ENCODE measurements at regions not wholly inside any gene's neighbourhood (a gene's known extent, or its start where the extent isn't known, plus 50 kb on each side); places are given as distances from the start of the nearest gene placed in this dataset.

DNA sequence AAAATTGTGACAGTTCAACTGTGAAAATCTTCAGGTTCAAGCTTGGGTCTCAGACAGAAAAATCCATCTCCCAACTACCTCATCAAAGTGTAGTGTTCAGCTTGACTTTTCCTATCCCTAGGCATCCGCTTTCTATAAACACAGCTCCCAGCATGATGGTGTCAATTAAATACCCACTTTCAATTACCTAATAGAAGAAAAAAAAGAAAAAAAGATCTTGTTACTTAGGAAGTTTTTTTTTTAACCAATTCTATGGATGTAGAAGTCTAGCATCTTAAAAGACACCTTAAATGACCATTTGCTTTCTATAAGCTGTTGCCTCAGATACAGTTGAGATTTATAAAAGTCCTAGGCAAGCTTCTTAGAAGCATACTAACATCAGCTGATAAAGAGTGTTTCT, 244.1 kb upstream of the MTNR1B start:
- DNase-seq: no peak

- no peak for DNase-seq
Measured at GRCh38 chr11:92727123-92727522, 242.3 kb upstream of the MTNR1B start.

- DNase-seq: no peak
Measured at GRCh38 chr11:92727769-92728168, 241.7 kb upstream of the MTNR1B start.

DNA sequence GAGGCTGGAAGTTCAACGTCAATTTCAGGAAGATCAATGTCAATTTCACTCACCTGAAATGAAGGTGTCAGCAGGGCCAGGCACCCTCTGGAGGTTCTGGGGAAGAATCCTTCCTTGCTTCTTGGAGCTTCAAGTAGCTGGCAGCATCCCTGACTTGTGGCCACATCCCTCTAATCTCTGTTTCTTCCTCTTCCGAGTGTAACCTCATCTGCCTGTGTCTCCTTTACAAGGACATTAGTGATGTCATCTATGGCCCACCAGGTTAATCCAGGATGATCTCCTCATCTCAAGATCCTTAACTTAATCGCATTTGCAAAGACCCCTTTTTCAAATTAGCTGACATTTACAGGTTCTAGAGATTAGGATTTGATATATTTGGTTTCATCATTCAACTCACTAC, 240.8 kb upstream of the MTNR1B start:
- no peak for DNase-seq

DNA sequence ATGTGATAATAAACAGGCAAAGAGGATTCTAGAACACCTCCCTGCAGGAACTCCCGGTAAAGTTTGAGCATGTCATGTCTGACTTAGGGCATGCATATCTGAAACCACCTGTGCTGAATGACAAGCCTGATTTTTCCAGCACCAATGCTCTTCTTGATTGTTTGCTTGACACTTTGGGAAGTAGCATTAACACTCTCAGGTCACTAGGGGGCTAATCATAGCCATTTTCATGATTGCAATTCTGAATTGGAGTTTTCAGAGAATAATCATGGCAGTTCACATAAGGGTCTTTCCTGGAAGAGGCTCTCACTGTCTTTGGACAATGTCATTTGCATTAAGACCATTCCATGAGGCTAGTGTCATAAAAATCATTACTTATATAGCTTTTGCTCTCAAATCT, 234.4 kb upstream of the MTNR1B start:
- no peak for DNase-seq

GRCh38 chr11:92738276-92738675, 231.2 kb upstream of the MTNR1B start:
- DNase-seq: no peak

- DNase-seq: no peak
Measured at GRCh38 chr11:92739041-92739440, 230.4 kb upstream of the MTNR1B start.

GRCh38 chr11:92739491-92739890, 230.0 kb upstream of the MTNR1B start:
- no peak for DNase-seq

DNA sequence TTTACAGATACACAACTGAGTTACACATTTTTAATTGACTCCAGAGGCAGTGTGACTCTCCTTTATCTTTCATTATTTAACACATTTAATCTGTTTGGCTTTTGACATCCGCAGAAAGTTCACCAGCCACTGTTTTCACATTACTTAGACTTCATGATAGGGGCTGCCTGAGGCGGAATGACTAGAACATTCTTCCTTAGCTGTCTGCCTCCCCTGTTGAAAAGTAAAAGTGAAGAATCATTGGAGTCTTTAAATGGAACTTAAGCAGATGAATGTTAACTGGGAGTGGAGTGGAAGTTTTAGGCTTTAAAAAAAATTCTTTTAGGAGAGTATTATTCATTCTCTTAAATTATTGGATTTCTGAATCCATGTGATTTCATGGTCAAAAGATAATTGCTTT, 229.2 kb upstream of the MTNR1B start:
- DNase-seq: no peak

GRCh38 chr11:92744929-92745585, 224.4 kb upstream of the MTNR1B start:
- no peak for DNase-seq

- no peak for DNase-seq
Measured at GRCh38 chr11:92750794-92751193, 218.7 kb upstream of the MTNR1B start.

DNA sequence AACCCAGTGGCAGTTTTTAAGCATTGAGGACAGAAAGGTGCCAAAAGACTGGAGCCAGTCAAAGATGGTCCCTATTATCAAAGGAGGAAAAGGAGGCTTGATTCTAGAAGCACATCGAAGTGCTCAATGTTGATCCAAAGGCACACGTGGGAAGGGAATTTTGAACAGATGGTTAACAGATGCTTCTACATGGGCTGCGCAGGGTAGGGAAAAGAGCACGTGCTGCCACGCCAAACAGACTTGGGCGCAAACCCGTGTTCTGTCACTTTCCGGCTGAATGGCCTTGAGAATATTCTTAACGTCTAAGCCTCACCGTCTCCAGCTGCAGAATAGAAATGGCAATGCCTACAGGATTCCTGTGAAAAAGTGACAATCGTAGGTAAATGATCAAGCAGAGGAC, 217.9 kb upstream of the MTNR1B start:
- DNase-seq: no peak

DNA sequence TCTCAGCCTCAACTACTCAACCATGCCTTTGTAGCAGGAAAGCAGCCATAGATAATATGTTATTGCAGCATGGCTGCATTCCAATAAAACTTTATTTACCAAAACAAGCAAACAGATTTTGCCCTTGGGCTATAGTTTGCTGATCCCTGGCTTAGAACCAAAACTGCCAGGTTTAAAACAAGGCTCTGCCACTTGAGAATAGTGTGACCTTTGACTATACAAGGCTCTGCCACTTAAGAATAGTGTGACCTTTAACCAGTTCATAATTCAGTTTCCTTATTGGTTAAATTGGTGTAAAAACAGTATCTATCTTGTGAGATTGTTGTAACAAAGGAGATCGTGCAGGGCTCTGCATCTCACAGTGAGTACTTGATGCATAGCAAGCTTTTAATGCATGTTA, 217.3 kb upstream of the MTNR1B start:
- DNase-seq: no peak

DNA sequence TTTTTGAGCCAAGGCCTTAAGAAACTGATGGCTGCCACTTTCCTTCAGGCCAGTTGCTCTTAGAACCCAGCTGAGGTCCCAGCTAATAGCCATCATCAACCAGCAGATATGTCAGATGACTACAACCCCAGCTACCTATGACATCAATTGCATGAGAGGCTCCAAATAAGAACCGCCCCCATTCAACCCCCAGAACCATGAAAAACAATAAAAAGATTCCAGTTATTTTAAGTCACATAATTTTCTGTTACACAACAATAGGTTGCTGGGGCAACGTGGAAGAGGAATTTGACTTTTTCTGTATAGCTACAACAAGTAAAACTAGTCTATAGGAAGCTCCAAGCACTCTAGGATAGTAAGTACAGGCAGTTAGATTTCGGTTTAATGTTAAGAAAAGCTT, 216.3 kb upstream of the MTNR1B start:
- no peak for DNase-seq

GRCh38 chr11:92758241-92758780, 211.1 kb upstream of the MTNR1B start:
- no peak for DNase-seq

- no peak for DNase-seq
Measured at GRCh38 chr11:92759571-92760214, 209.8 kb upstream of the MTNR1B start.

DNA sequence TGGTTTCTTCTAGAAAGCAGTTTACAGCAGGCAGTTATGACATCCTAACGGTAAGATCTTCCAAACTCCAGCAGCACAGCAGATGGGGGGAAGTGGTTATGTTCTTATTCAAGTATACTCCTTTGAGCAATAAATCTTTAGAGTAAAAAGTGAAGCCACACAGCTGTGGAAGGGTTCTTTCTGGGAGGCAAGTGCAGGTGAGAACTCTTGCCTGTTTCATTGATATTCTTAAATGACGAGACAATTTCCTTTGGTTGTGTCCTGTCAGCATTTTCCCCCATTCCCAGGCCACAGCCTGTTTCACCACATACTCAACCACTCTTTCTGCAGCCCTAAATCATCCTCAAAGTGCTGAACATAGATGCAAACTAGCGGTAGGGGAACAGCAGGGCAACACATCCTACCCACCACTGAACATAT, 207.3 kb upstream of the MTNR1B start:
- DNase-seq: no peak

DNA sequence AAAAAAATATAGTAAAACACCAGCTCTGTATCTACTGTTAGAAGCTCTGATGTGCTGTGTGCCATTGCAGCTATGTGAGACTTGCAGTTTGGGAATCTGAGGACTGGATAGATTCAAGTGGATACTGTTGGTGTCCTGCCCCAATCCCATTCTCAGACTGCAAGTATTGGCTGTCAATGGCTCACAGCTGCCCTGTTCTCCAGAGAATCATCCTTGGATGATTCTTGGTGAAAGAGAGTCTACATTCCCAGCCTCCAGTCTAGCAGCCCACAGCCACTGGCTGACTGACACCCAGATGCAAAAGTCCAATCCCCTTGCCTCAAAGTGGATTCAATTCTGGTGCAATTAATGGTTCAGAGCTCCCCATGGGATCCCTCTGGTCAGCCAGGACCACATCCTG, 206.1 kb upstream of the MTNR1B start:
- no peak for DNase-seq

DNA sequence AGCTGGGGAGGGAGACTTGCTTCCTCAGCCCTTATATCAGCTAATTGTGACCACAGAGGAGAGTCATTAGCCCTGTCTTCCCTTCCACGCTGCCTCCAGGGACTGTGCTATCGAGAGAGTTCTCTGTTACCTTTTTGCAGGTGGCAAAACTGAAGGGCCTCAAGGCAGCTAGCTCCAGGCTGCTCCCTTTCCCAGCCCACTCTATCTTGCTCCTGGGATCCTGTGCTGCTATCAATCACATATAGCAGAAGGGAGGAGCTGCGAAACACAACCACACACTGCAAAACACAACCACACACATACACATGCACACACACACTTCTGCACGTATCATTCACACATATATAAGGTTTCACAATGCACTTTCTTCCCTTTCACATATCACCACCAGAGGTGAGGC, 205.3 kb upstream of the MTNR1B start:
- no peak for DNase-seq

DNA sequence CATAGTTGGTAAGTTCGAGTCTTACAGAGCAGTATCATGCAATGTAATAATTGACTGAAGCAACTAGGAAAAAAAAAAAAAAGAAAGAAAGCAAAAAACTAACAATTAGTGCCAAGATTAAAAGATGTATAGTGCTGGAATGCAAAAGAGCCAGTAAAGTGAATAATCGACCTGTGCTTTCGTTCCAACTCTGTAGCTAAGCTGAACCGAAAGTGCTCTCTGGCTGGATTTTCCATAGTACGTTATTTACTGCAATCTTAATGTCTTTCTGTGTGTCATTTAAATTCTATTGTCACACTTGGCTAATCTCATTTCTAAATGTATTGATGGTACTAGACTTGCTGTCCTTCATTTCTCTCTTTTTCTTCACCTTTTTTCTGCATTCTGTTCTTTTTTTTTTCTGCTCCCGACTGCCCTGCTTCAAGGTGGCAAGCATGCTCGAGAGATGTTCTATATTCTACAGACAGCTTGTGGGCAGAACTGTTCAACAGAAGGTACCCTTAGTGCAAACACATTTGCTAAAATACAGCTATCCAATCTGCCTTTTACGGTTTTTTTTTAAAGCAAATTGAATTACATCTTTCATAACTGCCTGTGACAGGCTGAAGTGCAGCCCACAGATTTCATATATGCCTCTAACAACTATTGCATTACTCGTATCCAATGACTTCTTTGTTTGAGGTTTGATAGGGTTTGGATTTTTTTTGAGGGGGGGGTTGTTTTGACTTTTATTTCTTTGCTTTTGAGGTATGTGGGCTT, 204.2 kb upstream of the MTNR1B start:
- no peak for DNase-seq

DNA sequence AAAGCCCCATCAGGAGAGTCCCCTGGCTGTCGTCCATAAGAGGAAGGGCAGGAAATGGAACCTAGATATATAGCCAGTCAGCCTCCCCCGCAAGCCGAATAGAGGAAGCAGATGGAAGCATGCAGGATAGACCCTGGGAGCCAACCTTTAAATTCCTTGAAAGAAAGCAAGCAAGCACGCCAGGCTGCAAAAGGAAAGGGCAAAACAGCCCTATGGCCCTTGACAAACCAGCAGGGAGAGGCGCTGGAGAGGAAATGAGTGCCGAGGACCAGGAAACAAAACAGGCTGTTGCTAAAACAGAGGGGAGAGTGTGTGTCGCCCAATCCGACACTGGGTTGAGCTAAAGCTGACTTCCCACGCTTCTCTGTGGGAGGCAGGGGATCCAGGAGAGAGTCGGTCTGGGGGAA, 203.5 kb upstream of the MTNR1B start:
- no peak for DNase-seq

DNA sequence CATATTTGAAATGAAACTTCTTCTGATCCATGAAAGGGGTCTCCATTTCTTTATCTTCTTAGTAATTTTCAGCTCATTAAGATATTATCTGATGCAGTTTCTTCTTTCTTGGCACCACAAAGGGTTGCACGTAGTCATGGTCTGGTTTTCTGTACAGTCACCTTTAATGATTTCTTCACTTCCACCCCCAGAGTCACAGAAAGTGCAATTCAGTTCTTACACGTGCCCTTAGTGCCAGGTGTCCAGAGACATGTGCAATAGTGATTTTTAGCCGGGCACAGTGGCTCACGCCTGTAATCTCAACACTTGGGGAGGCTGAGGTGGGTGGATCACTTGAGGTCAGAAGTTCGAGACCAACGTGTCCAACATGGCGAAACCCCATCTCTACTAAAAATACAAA, 202.8 kb upstream of the MTNR1B start:
- DNase-seq: no peak

DNA sequence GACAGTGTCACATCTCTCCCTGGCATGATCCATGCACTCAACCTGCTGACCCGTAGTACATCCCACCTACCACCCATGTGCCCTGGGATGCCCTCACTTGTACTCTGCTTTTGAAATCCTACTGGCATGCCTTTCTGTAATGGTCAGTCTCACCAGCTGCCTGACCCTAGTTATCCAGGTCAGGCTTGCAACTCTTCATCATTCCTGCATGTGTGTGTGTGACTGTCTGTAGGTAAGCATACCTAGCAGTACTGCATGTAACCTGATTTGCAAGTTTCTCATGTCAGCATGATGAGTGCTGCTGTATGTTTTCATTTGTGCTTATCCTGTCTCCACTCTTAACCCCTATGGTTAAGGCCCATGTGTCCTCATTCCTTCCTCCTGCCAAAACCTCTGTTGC, 202.0 kb upstream of the MTNR1B start:
- no peak for DNase-seq

Data from NCI-H2107 (cell line).